22Rv1 (cell line): ENCODE measurements at regions not wholly inside any gene's neighbourhood (a gene's known extent, or its start where the extent isn't known, plus 50 kb on each side); places are given as distances from the start of the nearest gene placed in this dataset.

Experiments used
- ZFX ChIP-seq: fragments of 450-650 bp; IDR thresholded peaks from 2 replicates; pipeline ENCODE4 v1.6.1; 2017; ENCODE audit warnings: antibody characterized with exemption, borderline replicate concordance
- TF ChIP-seq, protein P1 (sequence below): fragments of 450-650 bp; IDR thresholded peaks from 2 replicates; pipeline ENCODE4 v1.5.1; 2017; ENCODE audit warnings: mild to moderate bottlenecking

- TF ChIP-seq, protein P1, sequence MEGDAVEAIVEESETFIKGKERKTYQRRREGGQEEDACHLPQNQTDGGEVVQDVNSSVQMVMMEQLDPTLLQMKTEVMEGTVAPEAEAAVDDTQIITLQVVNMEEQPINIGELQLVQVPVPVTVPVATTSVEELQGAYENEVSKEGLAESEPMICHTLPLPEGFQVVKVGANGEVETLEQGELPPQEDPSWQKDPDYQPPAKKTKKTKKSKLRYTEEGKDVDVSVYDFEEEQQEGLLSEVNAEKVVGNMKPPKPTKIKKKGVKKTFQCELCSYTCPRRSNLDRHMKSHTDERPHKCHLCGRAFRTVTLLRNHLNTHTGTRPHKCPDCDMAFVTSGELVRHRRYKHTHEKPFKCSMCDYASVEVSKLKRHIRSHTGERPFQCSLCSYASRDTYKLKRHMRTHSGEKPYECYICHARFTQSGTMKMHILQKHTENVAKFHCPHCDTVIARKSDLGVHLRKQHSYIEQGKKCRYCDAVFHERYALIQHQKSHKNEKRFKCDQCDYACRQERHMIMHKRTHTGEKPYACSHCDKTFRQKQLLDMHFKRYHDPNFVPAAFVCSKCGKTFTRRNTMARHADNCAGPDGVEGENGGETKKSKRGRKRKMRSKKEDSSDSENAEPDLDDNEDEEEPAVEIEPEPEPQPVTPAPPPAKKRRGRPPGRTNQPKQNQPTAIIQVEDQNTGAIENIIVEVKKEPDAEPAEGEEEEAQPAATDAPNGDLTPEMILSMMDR: no peak
- no peak for TF ChIP-seq ZFX
Observed at GRCh38 chr9:107138261-107138992, 144.7 kb upstream of the RAD23B start.
